ENCODE measurements at regions not wholly inside any gene's neighbourhood (a gene's known extent, or its start where the extent isn't known, plus 50 kb on each side); places are given as distances from the start of the nearest gene placed in this dataset.
A peak's percentile ranks its signal among the peaks of the same experiment; 100 is the strongest.

GRCh38 chr14:57091030-57091608 lies 177.6 kb downstream of the EXOC5 start:
- Histone ChIP-seq H3K18ac (ENCODE audit: insufficient read length, low read depth, low read length) (peak overlapping the region; percentile 17), H3K4me2 (ENCODE audit: insufficient read depth, insufficient read length, low read length) (peak overlapping the region; percentile 51), H4K8ac (replicated peaks; ENCODE audit: insufficient read length, low read depth, low read length) (no peak overlapping the region), H2BK15ac (ENCODE audit: low read depth, low read length) (no peak overlapping the region), H3K56ac (ENCODE audit: insufficient read length, low read depth, low read length) (no peak overlapping the region), H3K23ac (ENCODE audit: insufficient read length, low read depth, low read length) (no peak overlapping the region), H3K9ac (ENCODE audit: extremely low read depth, insufficient read length, low read length) (no peak overlapping the region), H2AFZ (ENCODE audit: low read length) (peak overlapping the region; percentile 52), H3K23me2 (ENCODE audit: insufficient read length, low read depth, low read length, poor library complexity, severe bottlenecking) (peaks cover 3% of the 10 kb centered on the region), H3T11ph (ENCODE audit: low read length) (peak overlapping the region; percentile 80), H2BK120ac (ENCODE audit: low read depth, low read length, poor library complexity, severe bottlenecking) (no peak overlapping the region), H4K20me1 (ENCODE audit: control insufficient read depth, insufficient read depth, insufficient read length) (no peaks in the 10 kb centered on the region), H4K5ac (ENCODE audit: insufficient read length, low read depth, low read length) (no peak overlapping the region), H2AK5ac (ENCODE audit: insufficient read length, low read length) (no peak overlapping the region), H3K4me1 (ENCODE audit: insufficient read depth, low read length) (peaks cover 4% of the 10 kb centered on the region; the same call in 1 of the 2 replicates), H3K79me2 (ENCODE audit: insufficient read depth, low read length) (no peaks in the 10 kb centered on the region), H3K79me1 (ENCODE audit: insufficient read depth, low read depth, low read length, poor library complexity, severe bottlenecking) (no peaks in the 10 kb centered on the region), H3K27me3 (ENCODE audit: insufficient read depth, low read length) (no peaks in the 10 kb centered on the region), H4K91ac (ENCODE audit: insufficient read length, low read depth, low read length) (no peak overlapping the region), H3K4ac (ENCODE audit: low read depth, low read length) (no peak overlapping the region), H2BK12ac (ENCODE audit: insufficient read length, low read depth, low read length) (no peak overlapping the region), H3K14ac (ENCODE audit: insufficient read depth, low read length) (peak overlapping the region; percentile 72; the same call in 1 of the 2 replicates), H2BK5ac (ENCODE audit: insufficient read length, low read length) (no peak overlapping the region), H3K27ac (ENCODE audit: insufficient read length, low read depth, low read length) (no peak overlapping the region), H3K9me3 (ENCODE audit: control insufficient read depth, low read depth, low read length) (no peaks in the 10 kb centered on the region), H2BK20ac (ENCODE audit: low read depth, low read length, poor library complexity, severe bottlenecking) (peak overlapping the region; percentile 3)
- no CpG with 5 or more reads among the region's 13 CpGs for WGBS (ENCODE audit: extremely low coverage, insufficient read length, low lambda C conversion rate)
- peaks cover 12 to 24% of the 10 kb centered on the region in 2 experiments; a peak in 4 of 5 replicates for H3K9me3 Mint-ChIP-seq
- no peak overlapping the region for H3K4me3 Mint-ChIP-seq
- peaks cover 17 to 18% of the 10 kb centered on the region in 2 experiments for H3K4me1 Mint-ChIP-seq
- no peak for DNase-seq
- no peak overlapping the region for H3K27ac Mint-ChIP-seq
- TF ChIP-seq CTCF (conservative IDR thresholded peaks at IDR 0.05) = no peak
- peaks cover 11 to 27% (median 17%) of the 10 kb centered on the region in 3 experiments for H3K36me3 Mint-ChIP-seq (ENCODE audit: insufficient read depth in 1 of 3, low read depth in 3 of 3)
- H3K27me3 Mint-ChIP-seq (ENCODE audit: low read depth) = no peaks in the 10 kb centered on the region

All from H9 (cell line).